KMS-11 (cell line): ENCODE measurements at regions not wholly inside any gene's neighbourhood (a gene's known extent, or its start where the extent isn't known, plus 50 kb on each side); places are given as distances from the start of the nearest gene placed in this dataset.

Experiments
- H2AFZ ChIP-seq: fragments of 200-600 bp; sonication (generic); 2 replicates; pipeline ENCODE4 v1.6.1; 2016; ENCODE audit warnings: antibody characterized with exemption, mixed run types, low read depth
- H3K27ac ChIP-seq: fragments of 200-600 bp; sonication (generic); 2 replicates; pipeline ENCODE4 v1.6.1; 2016; ENCODE audit warnings: mild to moderate bottlenecking, mixed run types
- H3K27me3 ChIP-seq: fragments of 200-600 bp; sonication (generic); 2 replicates; pipeline ENCODE4 v1.6.1; 2017; ENCODE audit warnings: mild to moderate bottlenecking, low read depth, mixed run types, moderate library complexity; ENCODE audit not compliant: insufficient read depth
- H3K36me3 ChIP-seq: fragments of 200-600 bp; sonication (generic); 2 replicates; pipeline ENCODE4 v1.6.1; 2017; ENCODE audit warnings: mild to moderate bottlenecking, mixed run types; ENCODE audit not compliant: insufficient read depth
- H3K4me1 ChIP-seq: fragments of 200-600 bp; sonication (generic); 2 replicates; pipeline ENCODE4 v1.6.1; 2016; ENCODE audit warnings: mild to moderate bottlenecking, low read depth, mixed run types; ENCODE audit not compliant: poor library complexity, severe bottlenecking
- H3K4me2 ChIP-seq: fragments of 200-600 bp; sonication (generic); 2 replicates; pipeline ENCODE4 v1.7.0; 2016; ENCODE audit warnings: mild to moderate bottlenecking, mixed run types
- H3K4me3 ChIP-seq: fragments of 200-600 bp; sonication (generic); IDR thresholded peaks from 2 replicates; pipeline ENCODE4 v1.6.1; 2017; ENCODE audit warnings: low read depth, low read length, mixed read lengths; ENCODE audit not compliant: insufficient read depth
- H3K79me2 ChIP-seq: fragments of 200-600 bp; sonication (generic); 2 replicates; pipeline ENCODE4 v1.6.1; 2016; ENCODE audit warnings: low read depth, mixed run types; ENCODE audit not compliant: insufficient read depth
- H3K9ac ChIP-seq: fragments of 200-600 bp; sonication (generic); 2 replicates; pipeline ENCODE4 v1.6.1; 2016; ENCODE audit warnings: mild to moderate bottlenecking, mixed run types
- H4K20me1 ChIP-seq: fragments of 200-600 bp; sonication (generic); 2 replicates; pipeline ENCODE4 v1.6.1; 2016; ENCODE audit warnings: mild to moderate bottlenecking, mixed run types; ENCODE audit not compliant: insufficient read depth
- CTCF ChIP-seq: fragments of 200-600 bp; sonication (generic); conservative IDR thresholded peaks from 2 replicates; pipeline ENCODE4 v1.6.1; 2017; ENCODE audit warnings: low read depth, mild to moderate bottlenecking, antibody characterized with exemption, low read length, moderate library complexity, mixed read lengths

- Histone ChIP-seq H4K20me1 (no peaks in the 10 kb centered on the region), H3K27ac (no peak overlapping the region), H3K79me2 (no peaks in the 10 kb centered on the region), H3K27me3 (no peaks in the 10 kb centered on the region), H3K9ac (no peak overlapping the region), H3K36me3 (no peaks in the 10 kb centered on the region), H3K4me1 (no peaks in the 10 kb centered on the region), H2AFZ (no peak overlapping the region), H3K4me2 (no peak overlapping the region), H3K4me3 (no peak overlapping the region)
- TF ChIP-seq CTCF = no peak
Observed at GRCh38 chr2:60281730-60282129, 271.7 kb downstream of the BCL11A start.

- Histone ChIP-seq H4K20me1 (no peaks in the 10 kb centered on the region), H3K79me2 (no peaks in the 10 kb centered on the region), H2AFZ (no peak overlapping the region), H3K27me3 (no peaks in the 10 kb centered on the region), H3K9ac (no peak overlapping the region), H3K36me3 (no peaks in the 10 kb centered on the region), H3K27ac (no peak overlapping the region), H3K4me2 (no peak overlapping the region), H3K4me3 (no peak overlapping the region), H3K4me1 (no peaks in the 10 kb centered on the region)
- TF ChIP-seq CTCF = no peak
Observed at GRCh38 chr2:60280238-60280637, 273.2 kb downstream of the BCL11A start.

GRCh38 chr2:60278906-60279305 is 274.5 kb downstream of the BCL11A start:
- Histone ChIP-seq H2AFZ (no peak overlapping the region), H3K36me3 (no peaks in the 10 kb centered on the region), H3K4me1 (no peaks in the 10 kb centered on the region), H3K4me3 (no peak overlapping the region), H3K79me2 (no peaks in the 10 kb centered on the region), H3K9ac (no peak overlapping the region), H3K27ac (no peak overlapping the region), H3K4me2 (no peak overlapping the region), H3K27me3 (no peaks in the 10 kb centered on the region), H4K20me1 (no peaks in the 10 kb centered on the region)
- TF ChIP-seq CTCF = no peak

GRCh38 chr2:60275958-60276357 is 277.5 kb downstream of the BCL11A start:
- Histone ChIP-seq H3K9ac (no peak overlapping the region), H3K4me1 (no peaks in the 10 kb centered on the region), H3K27me3 (no peaks in the 10 kb centered on the region), H3K4me2 (no peak overlapping the region), H2AFZ (no peak overlapping the region), H3K79me2 (no peaks in the 10 kb centered on the region), H3K36me3 (no peaks in the 10 kb centered on the region), H3K4me3 (no peak overlapping the region), H3K27ac (no peak overlapping the region), H4K20me1 (no peaks in the 10 kb centered on the region)
- TF ChIP-seq CTCF = no peak

- Histone ChIP-seq H3K27ac (no peak overlapping the region), H3K4me3 (no peak overlapping the region), H2AFZ (no peak overlapping the region)
Observed at GRCh38 chr2:60273836-60274235, 279.6 kb downstream of the BCL11A start.

More at GRCh38 chr2:60273836-60274235, 279.6 kb downstream of the BCL11A start:
- H3K79me2 ChIP-seq = no peaks in the 10 kb centered on the region
- no peak overlapping the region for H3K9ac ChIP-seq
- no peaks in the 10 kb centered on the region for H4K20me1 ChIP-seq
- no peak for TF ChIP-seq CTCF
- H3K27me3 ChIP-seq = no peaks in the 10 kb centered on the region
- no peaks in the 10 kb centered on the region for H3K4me1 ChIP-seq
- H3K4me2 ChIP-seq = no peak overlapping the region
- no peaks in the 10 kb centered on the region for H3K36me3 ChIP-seq
